Coronary artery (tissue), 2 donors: ENCODE measurements at regions not wholly inside any gene's neighbourhood (a gene's known extent, or its start where the extent isn't known, plus 50 kb on each side); places are given as distances from the start of the nearest gene placed in this dataset.
"Not testable (repeated sequence)": the region's sequence is repeated elsewhere in the genome, so short reads cannot be mapped to it uniquely, and the experiment has no call there.

Source experiments
- DNase-seq: peaks from one replicate; pipeline ENCODE4 v3.0.0-alpha.2; 2017; ENCODE audit warnings: low spot score
- H3K27ac ChIP-seq, 2 donors: fragments of 200-600 bp; sonication (generic); one replicate each; pipeline ENCODE4 v1.5.1; 2016 to 2019
- H3K4me3 ChIP-seq: fragments of 200-600 bp; sonication (generic); 2 replicates; pipeline ENCODE4 v1.5.1; 2016; ENCODE audit warnings: mild to moderate bottlenecking, moderate library complexity
- CTCF ChIP-seq: fragments of 200-600 bp; sonication (generic); IDR thresholded peaks from one replicate; pipeline ENCODE4 v1.5.1; 2019; ENCODE audit warnings: antibody characterized with exemption

- H3K4me3 ChIP-seq = no peak overlapping the region
- no peak overlapping the region for H3K27ac ChIP-seq
- DNase-seq = no peak
- no peak for TF ChIP-seq CTCF
These were observed 167.7 kb downstream of the COG6 start for GRCh38 chr13:39823063-39823713.

GRCh38 chr13:39825886-39826285 is 170.4 kb downstream of the COG6 start:
- no peak for TF ChIP-seq CTCF
- no peak overlapping the region for H3K27ac ChIP-seq
- DNase-seq = no peak
- H3K4me3 ChIP-seq = no peak overlapping the region

GRCh38 chr13:39835253-39835652 is 179.8 kb downstream of the COG6 start:
- TF ChIP-seq CTCF = no peak
- no peak overlapping the region for H3K4me3 ChIP-seq
- H3K27ac ChIP-seq = no peak overlapping the region
- DNase-seq = no peak

GRCh38 chr13:39836038-39836437 is 180.6 kb downstream of the COG6 start:
- no peak for TF ChIP-seq CTCF
- no peak overlapping the region for H3K27ac ChIP-seq
- H3K4me3 ChIP-seq = no peak overlapping the region
- DNase-seq = no peak

- DNase-seq, H3K4me3 ChIP-seq, H3K27ac ChIP-seq: not testable (repeated sequence)
These were observed 182.4 kb downstream of the COG6 start for GRCh38 chr13:39837866-39838265.

GRCh38 chr13:39840201-39840600 is 184.7 kb downstream of the COG6 start:
- no peak for TF ChIP-seq CTCF
- H3K27ac ChIP-seq = no peak overlapping the region
- DNase-seq = no peak
- H3K4me3 ChIP-seq = no peak overlapping the region

- Histone ChIP-seq H3K4me3 (no peak overlapping the region), H3K27ac (no peak overlapping the region)
- no peak for TF ChIP-seq CTCF
- no peak for DNase-seq
These were observed 191.9 kb downstream of the COG6 start for GRCh38 chr13:39847336-39847735.
